ENCODE measurements at regions not wholly inside any gene's neighbourhood (a gene's known extent, or its start where the extent isn't known, plus 50 kb on each side); places are given as distances from the start of the nearest gene placed in this dataset.
"Not testable (repeated sequence)": the region's sequence is repeated elsewhere in the genome, so short reads cannot be mapped to it uniquely, and the experiment has no call there.

- DNase-seq (ENCODE audit: low read depth in 1 of 2, low spot score in 1 of 2) = no peak
Measured at GRCh38 chr22:45061332-45061731, 51.5 kb upstream of the PHF21B start.

GRCh38 chr22:45064313-45065278, 54.8 kb upstream of the PHF21B start:
- DNase-seq (ENCODE audit: low read depth in 1 of 2, low spot score in 1 of 2) = peak in 1 of 2 donors; percentile 66

DNA sequence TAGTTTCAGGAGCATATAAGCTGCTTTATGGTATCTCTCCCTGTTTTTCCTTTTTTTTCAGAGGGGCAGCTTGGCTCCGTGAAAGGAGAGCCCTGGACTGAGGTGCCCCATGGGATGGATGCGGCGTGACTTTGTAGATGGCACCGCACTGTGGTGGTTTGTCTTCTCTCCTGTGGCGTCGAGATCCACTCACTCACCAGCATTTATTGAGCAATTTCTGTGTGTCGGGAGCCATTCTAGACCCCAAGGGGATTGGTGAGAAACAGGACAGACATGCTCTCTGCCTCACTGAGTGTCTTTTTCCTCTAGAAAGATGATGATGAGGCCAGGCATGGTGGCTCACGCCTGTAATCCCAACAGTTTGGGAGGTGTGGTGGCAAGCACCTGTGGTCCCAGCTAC, 55.9 kb upstream of the PHF21B start:
- no peak for DNase-seq (ENCODE audit: low read depth in 1 of 2, low spot score in 1 of 2)

GRCh38 chr22:45067731-45068130, 57.9 kb upstream of the PHF21B start:
- DNase-seq (ENCODE audit: low read depth in 1 of 2, low spot score in 1 of 2) = no peak

- peak in 1 of 2 donors; percentile 12 for DNase-seq (ENCODE audit: low read depth in 1 of 2, low spot score in 1 of 2)
Measured at GRCh38 chr22:45069925-45070324, 60.1 kb upstream of the PHF21B start.

DNA sequence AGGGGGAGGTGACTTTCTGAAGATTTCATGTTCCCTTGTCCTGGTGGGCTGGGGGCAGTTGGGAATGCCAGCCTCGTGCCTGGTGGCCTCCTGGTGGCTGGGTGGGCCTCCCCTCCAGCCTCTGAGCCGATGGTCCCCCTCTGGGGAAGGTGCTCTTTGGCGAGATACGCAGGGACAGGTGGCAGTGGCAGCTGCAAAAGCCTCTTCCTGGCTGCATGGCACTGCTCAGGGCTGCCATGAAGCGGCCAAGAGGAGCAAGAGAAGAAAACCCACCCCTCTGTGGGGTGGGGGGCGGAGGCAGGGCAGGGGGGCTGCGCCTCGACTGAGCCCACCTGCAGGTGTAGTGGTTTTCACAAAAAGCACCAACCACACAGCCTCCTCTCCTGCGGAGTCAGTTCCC, 61.8 kb upstream of the PHF21B start:
- no peak for DNase-seq (ENCODE audit: low read depth in 1 of 2, low spot score in 1 of 2)

DNA sequence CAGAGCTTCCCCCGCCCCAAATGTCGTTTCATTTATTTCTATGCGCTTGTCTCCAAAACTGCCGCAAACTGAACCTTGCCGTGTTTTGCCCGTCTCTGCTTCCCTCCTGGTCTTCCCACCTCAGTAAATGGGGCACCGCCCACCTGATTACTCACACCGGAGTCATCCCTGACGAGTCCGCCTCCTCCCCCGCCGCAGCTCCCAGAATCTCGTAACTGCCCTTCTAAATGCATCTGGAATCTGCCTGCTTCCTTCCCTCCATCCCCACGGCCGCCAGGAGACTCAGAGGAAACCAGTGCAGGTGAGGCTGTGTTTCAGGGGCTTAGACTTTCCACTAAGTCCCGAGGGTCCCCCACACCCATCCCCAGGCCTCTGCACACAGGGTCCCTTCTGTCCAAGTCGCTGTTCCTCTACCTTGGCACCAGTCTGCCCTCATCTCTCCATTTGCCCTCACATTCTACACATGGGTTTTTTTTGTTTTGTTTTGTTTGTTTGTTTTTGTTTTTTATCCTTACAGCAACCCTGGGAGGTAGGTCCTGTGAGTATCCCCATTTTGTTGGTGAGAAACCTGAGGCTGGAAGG, 62.6 kb upstream of the PHF21B start:
- DNase-seq (ENCODE audit: low read depth in 1 of 2, low spot score in 1 of 2) = no peak

DNA sequence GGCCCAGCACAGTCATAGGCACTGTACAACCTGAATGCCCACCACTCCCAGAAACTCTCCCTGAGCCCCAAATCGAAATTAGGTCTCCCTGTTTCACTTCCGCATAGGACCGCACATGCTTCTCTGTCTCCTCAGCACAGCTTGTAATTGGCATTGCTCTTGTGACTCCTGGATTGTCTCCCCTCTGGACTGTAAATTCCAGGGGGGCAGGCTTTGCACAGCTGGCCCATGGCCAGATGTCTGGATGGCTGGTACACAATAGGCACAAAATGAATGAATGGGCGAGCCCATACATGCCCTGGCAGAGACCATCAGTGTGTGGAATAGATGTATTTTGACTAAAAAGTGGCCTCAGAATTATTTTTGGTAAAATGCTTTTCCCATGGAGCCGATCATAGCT, 63.3 kb upstream of the PHF21B start:
- DNase-seq (ENCODE audit: low read depth in 1 of 2, low spot score in 1 of 2) = no peak

- no peak for DNase-seq (ENCODE audit: low read depth in 1 of 2, low spot score in 1 of 2)
Measured at GRCh38 chr22:45077286-45077685, 67.5 kb upstream of the PHF21B start.

GRCh38 chr22:45077826-45078334, 68.1 kb upstream of the PHF21B start:
- DNase-seq (ENCODE audit: low read depth in 1 of 2, low spot score in 1 of 2) = no peak

- DNase-seq (ENCODE audit: low read depth in 1 of 2, low spot score in 1 of 2) = no peak
Measured at GRCh38 chr22:45082795-45083194, 73.0 kb upstream of the PHF21B start.

DNA sequence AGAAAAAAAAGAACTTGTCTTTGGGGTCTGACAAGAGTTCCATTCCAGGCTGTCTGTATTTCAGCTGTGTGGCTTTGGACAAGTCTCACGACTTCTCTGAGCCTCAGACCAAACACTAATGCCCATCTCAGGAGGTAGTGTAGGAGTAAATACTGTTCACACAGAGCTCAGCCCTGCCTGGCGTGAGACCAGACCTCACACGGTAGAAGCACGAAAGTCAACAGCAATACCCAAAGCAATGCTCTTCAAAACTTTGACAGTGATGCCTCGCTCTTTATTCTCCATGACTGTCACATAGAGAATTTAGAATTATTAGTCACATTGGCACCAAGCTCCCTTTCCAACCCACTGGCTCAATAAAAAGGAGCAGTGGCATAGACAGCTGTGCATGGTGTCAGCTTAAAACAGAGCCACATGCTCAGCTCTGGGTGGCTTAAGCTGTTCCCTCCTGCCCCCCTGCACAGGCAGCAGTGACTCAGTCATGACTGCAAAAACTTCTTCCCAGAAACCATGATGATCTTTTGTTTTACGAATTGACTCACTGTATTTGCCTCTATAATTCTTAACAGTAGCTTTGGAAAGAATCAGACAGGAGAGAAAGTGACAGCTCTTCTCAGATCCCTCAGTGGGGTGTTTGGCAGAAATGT, 74.0 kb upstream of the PHF21B start:
- no peak for DNase-seq (ENCODE audit: low read depth in 1 of 2, low spot score in 1 of 2)

- DNase-seq (ENCODE audit: low read depth in 1 of 2, low spot score in 1 of 2) = no peak
Measured at GRCh38 chr22:45084400-45084920, 74.7 kb upstream of the PHF21B start.

GRCh38 chr22:45087802-45088201, 75.9 kb upstream of the NUP50 start:
- DNase-seq (ENCODE audit: low read depth in 1 of 2, low spot score in 1 of 2) = no peak

DNA sequence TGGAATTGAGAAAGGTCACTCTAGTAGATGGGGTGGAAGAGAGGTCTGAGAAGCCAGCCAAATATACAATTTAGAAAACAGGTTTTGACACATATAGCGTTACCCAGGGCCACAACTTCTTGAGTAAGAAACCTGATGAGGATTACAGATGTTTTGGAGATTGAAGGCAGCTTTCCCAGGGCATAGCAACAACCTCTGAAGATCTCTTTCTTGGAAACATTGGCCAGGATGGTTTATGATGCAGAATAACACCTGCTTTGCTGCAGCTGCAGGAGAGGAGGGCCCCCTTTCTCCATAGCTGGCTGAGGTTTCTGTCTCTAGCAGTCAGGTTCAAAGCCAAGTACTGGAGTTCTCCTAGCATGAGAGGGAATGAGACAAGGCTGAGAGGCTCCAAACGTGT, 75.1 kb upstream of the NUP50 start:
- DNase-seq (ENCODE audit: low read depth in 1 of 2, low spot score in 1 of 2) = no peak

DNA sequence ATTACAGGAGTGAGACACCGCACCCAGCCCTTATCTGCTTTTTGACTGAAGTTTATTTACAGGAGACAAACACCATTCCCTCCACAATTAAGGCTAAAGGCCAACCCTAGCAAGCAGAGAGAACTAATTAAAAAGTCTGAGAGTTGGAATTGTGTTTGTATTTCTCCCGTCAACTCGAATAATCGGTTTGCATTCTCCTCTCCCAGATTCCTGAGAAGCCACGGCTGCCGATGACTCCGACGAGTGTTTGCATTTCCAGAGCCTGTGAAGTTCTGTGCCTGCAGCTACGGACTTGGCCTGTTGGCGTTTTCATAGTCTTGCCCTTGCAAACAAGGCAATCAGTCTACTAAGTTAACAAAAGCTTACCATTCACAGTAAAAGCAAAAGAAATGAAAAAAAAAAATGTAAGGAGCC, 73.2 kb upstream of the NUP50 start:
- no peak for DNase-seq (ENCODE audit: low read depth in 1 of 2, low spot score in 1 of 2)

GRCh38 chr22:45091254-45091854, 72.4 kb upstream of the NUP50 start:
- no peak for DNase-seq (ENCODE audit: low read depth in 1 of 2, low spot score in 1 of 2)

DNA sequence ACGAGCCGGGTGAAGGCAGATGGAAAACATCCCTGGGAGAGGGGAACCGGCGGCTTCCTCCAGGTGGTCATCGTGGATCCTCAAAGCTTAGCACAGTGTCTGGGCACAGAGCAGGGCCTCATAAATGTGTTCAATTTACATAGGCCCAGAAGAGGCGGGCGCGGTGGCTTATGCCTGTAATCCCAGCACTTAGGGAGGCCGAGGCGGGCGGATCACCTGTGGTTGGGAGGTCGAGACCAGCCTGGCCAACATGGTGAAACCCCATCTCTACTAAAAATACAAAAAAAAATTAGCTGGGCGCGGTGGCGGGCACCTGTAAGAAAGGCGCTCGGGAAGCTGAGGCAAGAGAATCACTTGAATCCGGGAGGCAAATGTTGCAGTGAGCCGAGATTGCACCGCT, 71.8 kb upstream of the NUP50 start:
- not testable (repeated sequence) for DNase-seq (ENCODE audit: low read depth in 1 of 2, low spot score in 1 of 2)

DNA sequence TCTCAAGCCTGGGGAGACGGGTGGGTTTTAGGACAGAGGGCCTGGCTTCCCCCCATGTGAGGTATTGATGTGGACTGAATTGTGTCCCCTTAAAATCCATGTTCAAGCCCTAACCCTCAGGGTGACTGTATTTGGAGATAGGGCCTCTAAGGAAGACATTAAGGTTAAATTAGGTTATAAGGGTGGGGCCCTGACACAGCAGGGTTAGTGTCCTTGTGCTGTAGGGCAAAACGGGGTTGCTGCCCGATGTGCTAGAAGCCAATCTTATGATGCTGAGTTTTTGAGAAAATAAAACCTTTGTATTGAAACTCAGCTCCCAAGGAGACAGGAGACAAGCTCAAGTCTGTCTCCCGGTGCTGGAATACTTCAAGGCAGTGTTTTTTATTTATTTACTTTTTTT, 71.1 kb upstream of the NUP50 start:
- DNase-seq (ENCODE audit: low read depth in 1 of 2, low spot score in 1 of 2) = no peak

DNA sequence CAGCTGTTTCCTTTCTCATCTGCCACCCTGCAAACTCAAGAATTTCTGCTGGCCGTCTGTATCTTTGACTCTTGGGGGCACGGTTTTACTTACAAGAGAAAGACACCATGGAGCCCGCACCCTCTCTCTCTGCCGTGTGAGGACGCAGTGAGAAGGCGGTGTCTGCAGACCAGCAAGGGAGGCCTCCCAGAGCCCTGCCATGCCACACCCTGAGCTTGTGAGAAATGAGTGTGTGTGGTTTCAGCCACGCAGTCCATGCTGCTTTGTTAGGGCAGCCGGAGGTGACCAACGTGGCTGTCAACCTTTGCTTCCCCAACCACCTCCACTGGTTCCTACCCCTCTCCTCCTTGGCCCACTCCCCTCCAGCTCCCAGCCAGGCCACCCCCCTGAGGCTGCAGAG, 70.1 kb upstream of the NUP50 start:
- DNase-seq (ENCODE audit: low read depth in 1 of 2, low spot score in 1 of 2) = no peak

DNA sequence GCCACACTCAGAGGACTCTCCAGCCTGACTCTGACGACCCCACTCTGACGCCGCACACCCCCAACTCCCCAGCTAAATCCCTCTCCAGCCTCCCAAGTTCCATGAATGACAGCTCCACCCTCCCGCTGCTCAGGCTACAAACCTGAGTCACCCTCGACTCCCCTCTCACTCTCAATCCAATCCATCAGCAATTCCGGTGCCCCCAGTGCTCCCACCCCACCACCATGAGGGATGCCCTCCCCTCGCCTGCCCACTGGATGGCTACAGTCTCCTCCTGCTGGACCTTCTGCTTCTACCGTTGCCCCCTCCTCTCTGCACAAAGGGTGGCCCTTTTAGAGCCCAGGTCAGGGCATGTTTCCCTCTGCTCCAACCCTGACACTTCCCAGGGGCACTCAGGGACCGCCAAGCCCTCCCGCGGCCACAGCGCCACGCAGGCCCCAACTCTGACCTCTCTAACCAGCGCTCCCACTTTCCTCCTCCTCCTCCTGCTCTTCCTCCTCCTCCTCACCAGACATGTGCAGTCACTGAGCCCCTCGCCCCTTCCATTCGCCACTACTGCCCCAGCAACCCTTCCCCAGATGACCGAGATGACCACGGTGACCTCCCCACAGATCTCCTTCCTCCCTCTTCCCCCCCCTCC, 69.5 kb upstream of the NUP50 start:
- DNase-seq (ENCODE audit: low read depth in 1 of 2, low spot score in 1 of 2) = no peak
